AG09309 (cell line): ENCODE measurements at regions not wholly inside any gene's neighbourhood (a gene's known extent, or its start where the extent isn't known, plus 50 kb on each side); places are given as distances from the start of the nearest gene placed in this dataset.
A peak's percentile ranks its signal among the peaks of the same experiment; 100 is the strongest.

Source experiments
- DNase-seq: peaks from one replicate; pipeline ENCODE4 v3.0.0-alpha.2; 2010; ENCODE audit warnings: low read depth
- H3K4me3 ChIP-seq: 2 replicates; pipeline ENCODE4 v1.5.1; 2011; ENCODE audit warnings: mild to moderate bottlenecking, low read depth, low read length, moderate library complexity; ENCODE audit not compliant: control insufficient read depth
- TF ChIP-seq, protein P1 (sequence below): IDR thresholded peaks from 2 replicates; pipeline ENCODE4 v1.5.1; 2011; ENCODE audit warnings: mild to moderate bottlenecking, low read depth, low read length, inconsistent platforms; ENCODE audit not compliant: insufficient read depth, control insufficient read depth; ENCODE audit errors: missing control alignments

DNA sequence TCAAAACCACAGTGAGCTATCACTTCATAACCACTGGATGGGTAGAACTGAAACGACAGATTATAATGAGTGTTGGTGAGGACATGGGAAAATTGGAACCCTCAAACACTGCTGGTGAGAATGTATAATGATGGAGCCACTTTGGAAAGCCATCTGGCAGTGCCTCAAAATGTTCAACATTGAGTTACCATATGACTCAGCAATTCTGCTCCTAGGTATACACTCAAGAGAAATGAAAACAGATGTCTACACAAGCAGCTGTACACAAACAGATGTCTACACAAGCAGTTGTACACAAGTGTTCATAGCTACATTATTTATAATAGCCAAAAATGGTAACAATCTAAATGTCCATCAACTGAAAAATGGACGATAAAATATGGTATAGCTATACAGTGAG, 143.9 kb downstream of the PDGFRA start:
- H3K4me3 ChIP-seq: no peak overlapping the region
- TF ChIP-seq, protein P1, sequence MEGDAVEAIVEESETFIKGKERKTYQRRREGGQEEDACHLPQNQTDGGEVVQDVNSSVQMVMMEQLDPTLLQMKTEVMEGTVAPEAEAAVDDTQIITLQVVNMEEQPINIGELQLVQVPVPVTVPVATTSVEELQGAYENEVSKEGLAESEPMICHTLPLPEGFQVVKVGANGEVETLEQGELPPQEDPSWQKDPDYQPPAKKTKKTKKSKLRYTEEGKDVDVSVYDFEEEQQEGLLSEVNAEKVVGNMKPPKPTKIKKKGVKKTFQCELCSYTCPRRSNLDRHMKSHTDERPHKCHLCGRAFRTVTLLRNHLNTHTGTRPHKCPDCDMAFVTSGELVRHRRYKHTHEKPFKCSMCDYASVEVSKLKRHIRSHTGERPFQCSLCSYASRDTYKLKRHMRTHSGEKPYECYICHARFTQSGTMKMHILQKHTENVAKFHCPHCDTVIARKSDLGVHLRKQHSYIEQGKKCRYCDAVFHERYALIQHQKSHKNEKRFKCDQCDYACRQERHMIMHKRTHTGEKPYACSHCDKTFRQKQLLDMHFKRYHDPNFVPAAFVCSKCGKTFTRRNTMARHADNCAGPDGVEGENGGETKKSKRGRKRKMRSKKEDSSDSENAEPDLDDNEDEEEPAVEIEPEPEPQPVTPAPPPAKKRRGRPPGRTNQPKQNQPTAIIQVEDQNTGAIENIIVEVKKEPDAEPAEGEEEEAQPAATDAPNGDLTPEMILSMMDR: no peak
- DNase-seq: no peak

GRCh38 chr4:54373718-54374210, 144.7 kb downstream of the PDGFRA start:
- no peak overlapping the region for H3K4me3 ChIP-seq
- DNase-seq: no peak
- TF ChIP-seq, protein P1: no peak

- TF ChIP-seq, protein P1: no peak
- no peak overlapping the region for H3K4me3 ChIP-seq
- DNase-seq: no peak
These were observed 149.4 kb downstream of the PDGFRA start for GRCh38 chr4:54378461-54378860.

DNA sequence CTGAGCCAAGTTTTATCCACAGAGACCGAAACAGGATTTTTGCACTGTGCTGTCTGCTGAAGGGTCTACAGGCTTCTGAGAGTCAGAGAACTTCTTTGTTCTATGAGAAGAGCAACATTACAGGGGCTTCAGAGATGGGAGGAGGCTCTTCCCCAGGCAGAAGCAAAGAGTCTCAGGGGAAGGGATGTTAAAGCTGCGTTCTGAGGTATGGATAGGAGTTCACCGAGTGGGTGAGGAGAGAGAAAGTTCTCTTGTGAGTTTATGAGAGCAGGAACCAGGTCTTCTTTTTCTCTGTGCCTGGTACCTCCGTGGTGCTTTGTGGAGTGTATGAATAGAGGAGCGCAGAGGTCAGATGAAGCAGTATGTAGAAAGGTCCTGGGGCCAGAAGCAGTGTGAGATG, 155.1 kb downstream of the PDGFRA start:
- DNase-seq: no peak
- TF ChIP-seq, protein P1: no peak
- H3K4me3 ChIP-seq: no peak overlapping the region

DNA sequence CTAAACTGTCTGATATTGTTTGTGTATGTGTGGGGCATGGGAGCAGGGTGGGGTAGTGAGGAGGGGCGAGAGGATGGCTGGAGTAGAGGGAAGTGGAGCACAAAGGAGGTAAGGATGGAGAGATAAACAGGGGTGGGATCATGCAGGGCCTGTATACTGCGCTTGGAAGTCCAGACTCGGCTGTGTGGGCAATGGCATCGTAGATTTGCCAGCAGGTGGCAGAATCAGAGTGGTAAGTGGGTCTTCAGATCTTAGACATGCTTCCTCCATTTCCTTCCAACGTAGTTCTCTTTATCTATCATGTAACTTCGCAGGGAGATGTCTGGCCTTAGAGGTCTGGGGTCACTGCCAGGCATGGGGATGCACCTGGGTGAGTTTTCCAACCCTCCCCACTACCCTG, 155.5 kb downstream of the PDGFRA start:
- H3K4me3 ChIP-seq: no peak overlapping the region
- TF ChIP-seq, protein P1: peak; percentile 75
- peak; percentile 14 for DNase-seq

DNA sequence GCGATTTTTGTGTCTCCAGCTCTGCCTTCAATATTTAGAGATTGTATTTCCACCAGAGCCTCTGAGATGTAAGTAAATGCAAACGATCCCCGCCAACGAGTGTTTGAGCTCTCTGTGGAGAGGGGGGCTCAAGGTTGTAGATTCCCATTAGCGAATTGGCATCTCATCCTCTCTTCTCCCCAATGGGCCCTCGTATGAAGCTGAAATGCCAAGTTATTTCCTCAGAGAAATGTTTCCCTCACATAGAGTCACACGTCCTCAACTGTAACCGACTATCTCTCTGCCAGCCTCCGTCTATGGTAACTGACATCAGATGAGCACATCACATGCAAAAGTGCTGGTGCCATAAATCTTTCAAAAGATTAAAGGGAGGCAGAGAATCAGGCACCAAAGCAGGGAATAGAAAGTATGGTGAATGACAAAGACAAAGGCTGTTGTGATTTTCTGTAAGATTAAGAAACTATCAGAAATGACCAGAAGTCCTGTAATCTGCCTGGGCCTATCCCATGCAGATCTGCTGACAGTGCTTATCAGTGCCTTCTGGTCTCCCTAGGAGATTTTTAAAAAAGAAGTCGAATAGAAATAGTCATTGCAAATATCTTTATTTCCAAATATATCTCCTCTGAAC, 157.1 kb downstream of the PDGFRA start:
- DNase-seq: no peak
- no peak overlapping the region for H3K4me3 ChIP-seq
- TF ChIP-seq, protein P1: no peak

DNA sequence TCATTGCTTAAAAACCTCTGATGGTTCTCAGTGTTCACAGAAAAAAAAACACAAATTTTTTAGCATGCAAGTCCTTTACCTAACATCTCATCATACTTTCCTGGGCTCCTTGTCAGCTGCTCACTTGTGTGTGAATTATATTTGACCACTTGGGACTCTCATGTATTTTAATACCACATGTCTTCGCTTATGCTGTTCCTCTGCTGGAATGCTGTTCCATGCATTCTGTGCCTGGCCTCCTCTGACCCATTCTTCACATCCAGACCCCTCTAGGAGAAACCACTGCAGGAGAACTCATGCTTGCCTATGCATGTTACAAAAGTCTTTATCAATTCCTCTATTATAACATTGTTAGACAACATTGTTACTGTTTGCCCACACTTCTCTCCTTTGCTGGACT, 157.6 kb downstream of the PDGFRA start:
- no peak for DNase-seq
- TF ChIP-seq, protein P1: no peak
- no peak overlapping the region for H3K4me3 ChIP-seq
